HL-60 (cell line): ENCODE measurements at regions not wholly inside any gene's neighbourhood (a gene's known extent, or its start where the extent isn't known, plus 50 kb on each side); places are given as distances from the start of the nearest gene placed in this dataset.

ENCODE experiments used
- POLR2AphosphoS5 ChIP-seq: IDR thresholded peaks from 2 replicates; pipeline ENCODE4 v1.6.1; 2012; ENCODE audit warnings: low read depth
- SPI1 ChIP-seq: IDR thresholded peaks from 2 replicates; pipeline ENCODE4 v1.6.1; 2012; ENCODE audit warnings: low read depth, mild to moderate bottlenecking, borderline replicate concordance
- TF ChIP-seq, protein P1 (sequence below): IDR thresholded peaks from 2 replicates; pipeline ENCODE4 v1.6.1; 2012; ENCODE audit warnings: low read depth; ENCODE audit not compliant: insufficient replicate concordance
- TF ChIP-seq, protein P2 (sequence below): IDR thresholded peaks from one replicate; pipeline ENCODE4 v1.5.1; 2011; ENCODE audit warnings: low read length, control low read depth, inconsistent platforms; ENCODE audit not compliant: insufficient read depth

DNA sequence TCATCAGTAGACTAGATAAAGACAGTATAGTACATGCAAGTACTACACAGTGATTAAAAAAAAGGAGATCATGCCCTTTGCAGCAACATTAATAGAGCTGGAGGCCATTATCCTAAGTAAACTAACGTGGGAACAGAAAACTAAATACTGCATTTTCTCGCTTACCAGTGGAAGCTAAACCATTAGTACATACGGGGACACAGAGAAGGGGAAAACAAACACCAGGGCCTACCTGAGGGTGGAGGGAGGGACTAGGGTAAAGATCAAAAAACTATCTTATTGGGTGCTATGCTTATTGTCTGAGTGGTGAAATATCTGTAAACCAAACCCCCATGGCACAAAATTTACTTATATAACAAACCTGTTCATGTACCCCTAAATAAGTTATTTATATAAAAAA is 836.9 kb downstream of the SH3BGRL start:
- TF ChIP-seq, protein P1, sequence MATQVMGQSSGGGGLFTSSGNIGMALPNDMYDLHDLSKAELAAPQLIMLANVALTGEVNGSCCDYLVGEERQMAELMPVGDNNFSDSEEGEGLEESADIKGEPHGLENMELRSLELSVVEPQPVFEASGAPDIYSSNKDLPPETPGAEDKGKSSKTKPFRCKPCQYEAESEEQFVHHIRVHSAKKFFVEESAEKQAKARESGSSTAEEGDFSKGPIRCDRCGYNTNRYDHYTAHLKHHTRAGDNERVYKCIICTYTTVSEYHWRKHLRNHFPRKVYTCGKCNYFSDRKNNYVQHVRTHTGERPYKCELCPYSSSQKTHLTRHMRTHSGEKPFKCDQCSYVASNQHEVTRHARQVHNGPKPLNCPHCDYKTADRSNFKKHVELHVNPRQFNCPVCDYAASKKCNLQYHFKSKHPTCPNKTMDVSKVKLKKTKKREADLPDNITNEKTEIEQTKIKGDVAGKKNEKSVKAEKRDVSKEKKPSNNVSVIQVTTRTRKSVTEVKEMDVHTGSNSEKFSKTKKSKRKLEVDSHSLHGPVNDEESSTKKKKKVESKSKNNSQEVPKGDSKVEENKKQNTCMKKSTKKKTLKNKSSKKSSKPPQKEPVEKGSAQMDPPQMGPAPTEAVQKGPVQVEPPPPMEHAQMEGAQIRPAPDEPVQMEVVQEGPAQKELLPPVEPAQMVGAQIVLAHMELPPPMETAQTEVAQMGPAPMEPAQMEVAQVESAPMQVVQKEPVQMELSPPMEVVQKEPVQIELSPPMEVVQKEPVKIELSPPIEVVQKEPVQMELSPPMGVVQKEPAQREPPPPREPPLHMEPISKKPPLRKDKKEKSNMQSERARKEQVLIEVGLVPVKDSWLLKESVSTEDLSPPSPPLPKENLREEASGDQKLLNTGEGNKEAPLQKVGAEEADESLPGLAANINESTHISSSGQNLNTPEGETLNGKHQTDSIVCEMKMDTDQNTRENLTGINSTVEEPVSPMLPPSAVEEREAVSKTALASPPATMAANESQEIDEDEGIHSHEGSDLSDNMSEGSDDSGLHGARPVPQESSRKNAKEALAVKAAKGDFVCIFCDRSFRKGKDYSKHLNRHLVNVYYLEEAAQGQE, result no peak
- TF ChIP-seq SPI1 (no peak), POLR2AphosphoS5 (no peak)
- TF ChIP-seq, protein P2, sequence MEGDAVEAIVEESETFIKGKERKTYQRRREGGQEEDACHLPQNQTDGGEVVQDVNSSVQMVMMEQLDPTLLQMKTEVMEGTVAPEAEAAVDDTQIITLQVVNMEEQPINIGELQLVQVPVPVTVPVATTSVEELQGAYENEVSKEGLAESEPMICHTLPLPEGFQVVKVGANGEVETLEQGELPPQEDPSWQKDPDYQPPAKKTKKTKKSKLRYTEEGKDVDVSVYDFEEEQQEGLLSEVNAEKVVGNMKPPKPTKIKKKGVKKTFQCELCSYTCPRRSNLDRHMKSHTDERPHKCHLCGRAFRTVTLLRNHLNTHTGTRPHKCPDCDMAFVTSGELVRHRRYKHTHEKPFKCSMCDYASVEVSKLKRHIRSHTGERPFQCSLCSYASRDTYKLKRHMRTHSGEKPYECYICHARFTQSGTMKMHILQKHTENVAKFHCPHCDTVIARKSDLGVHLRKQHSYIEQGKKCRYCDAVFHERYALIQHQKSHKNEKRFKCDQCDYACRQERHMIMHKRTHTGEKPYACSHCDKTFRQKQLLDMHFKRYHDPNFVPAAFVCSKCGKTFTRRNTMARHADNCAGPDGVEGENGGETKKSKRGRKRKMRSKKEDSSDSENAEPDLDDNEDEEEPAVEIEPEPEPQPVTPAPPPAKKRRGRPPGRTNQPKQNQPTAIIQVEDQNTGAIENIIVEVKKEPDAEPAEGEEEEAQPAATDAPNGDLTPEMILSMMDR, result no peak
